ENCODE measurements at regions not wholly inside any gene's neighbourhood (a gene's known extent, or its start where the extent isn't known, plus 50 kb on each side); places are given as distances from the start of the nearest gene placed in this dataset.
"Not testable (repeated sequence)": the region's sequence is repeated elsewhere in the genome, so short reads cannot be mapped to it uniquely, and the experiment has no call there.

- H3K4me3 Mint-ChIP-seq; H3K9me3 Mint-ChIP-seq; H3K27ac Mint-ChIP-seq; H3K27me3 Mint-ChIP-seq (ENCODE audit: low read depth in 3 of 3); H3K4me1 Mint-ChIP-seq; DNase-seq; H3K36me3 Mint-ChIP-seq: not testable (repeated sequence)
Observed at GRCh38 chr2:39585531-39585930, 80.2 kb upstream of the TMEM178A start.

GRCh38 chr2:39587168-39587567 is 78.5 kb upstream of the TMEM178A start:
- H3K36me3 Mint-ChIP-seq = no peaks in the 10 kb centered on the region

GRCh38 chr2:39587641-39588040 is 78.1 kb upstream of the TMEM178A start:
- no peak for DNase-seq
- no peaks in the 10 kb centered on the region for H3K4me1 Mint-ChIP-seq
- peaks cover 0 to 3% (median 0%) of the 10 kb centered on the region in 6 donors for H3K9me3 Mint-ChIP-seq
- H3K36me3 Mint-ChIP-seq = no peaks in the 10 kb centered on the region
- no peak overlapping the region for H3K4me3 Mint-ChIP-seq
- H3K27ac Mint-ChIP-seq = no peak overlapping the region
- H3K27me3 Mint-ChIP-seq (ENCODE audit: low read depth in 3 of 3) = peaks cover 0 to 9% (median 4%) of the 10 kb centered on the region in 3 donors

More at GRCh38 chr2:39587168-39587567, 78.5 kb upstream of the TMEM178A start:
- Mint-ChIP-seq H3K4me1 (no peaks in the 10 kb centered on the region), H3K9me3 (peaks cover 0 to 3% (median 0%) of the 10 kb centered on the region in 6 donors), H3K4me3 (no peak overlapping the region), H3K27me3 (ENCODE audit: low read depth in 3 of 3) (peaks cover 0 to 9% (median 4%) of the 10 kb centered on the region in 3 donors), H3K27ac (no peak overlapping the region)
- no peak for DNase-seq

DNA sequence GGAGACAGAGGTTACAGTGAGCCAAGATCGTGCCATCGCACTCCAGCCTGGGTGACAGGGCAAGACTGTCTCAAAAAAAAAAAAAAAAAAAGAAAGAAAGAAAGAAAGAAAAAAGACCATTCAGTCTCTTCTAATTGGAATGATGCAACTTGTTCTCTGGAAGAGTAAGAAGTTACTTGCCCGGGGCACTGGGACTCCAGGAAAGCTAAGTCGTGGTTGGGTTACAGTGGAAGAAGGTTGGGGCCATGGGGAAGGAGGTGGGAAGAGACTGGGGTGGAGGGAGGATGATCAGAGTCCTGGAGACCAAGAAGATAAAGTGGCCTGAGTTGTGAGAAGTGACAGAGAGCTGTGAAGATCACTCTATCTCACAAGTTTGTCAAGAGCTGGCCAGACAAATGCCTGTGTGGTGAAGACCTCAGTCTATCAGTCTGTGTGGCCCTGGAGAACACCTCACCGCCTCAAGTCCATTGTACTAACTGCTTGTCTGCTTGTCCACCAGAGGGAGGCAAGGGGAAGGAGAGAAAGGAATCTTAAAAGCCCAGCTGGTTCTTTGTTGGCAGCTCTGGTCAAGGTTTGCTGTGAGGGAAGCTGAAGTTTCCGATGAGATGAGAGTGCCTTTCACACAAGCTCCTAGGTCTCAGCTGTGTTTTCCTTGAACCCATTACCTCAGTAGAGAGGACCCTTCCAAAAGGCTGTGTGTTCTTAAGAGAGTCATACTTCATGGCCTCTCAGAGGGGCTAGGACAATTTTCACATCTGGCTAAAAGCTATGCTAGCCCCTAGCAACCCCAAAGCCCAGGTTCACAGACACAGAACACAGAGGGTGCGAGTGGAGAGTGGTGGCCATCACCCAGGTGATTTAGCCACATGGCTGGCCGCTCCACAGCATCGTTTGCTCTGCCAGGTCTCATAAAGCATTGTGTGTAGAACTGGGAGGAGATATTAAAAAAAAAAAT is 72.0 kb upstream of the TMEM178A start:
- Mint-ChIP-seq H3K36me3 (no peaks in the 10 kb centered on the region), H3K27me3 (ENCODE audit: low read depth in 3 of 3) (peaks cover 0 to 8% (median 1%) of the 10 kb centered on the region in 3 donors), H3K27ac (no peak overlapping the region), H3K9me3 (no peaks in the 10 kb centered on the region), H3K4me1 (no peaks in the 10 kb centered on the region), H3K4me3 (no peak overlapping the region)
- DNase-seq = no peak

DNA sequence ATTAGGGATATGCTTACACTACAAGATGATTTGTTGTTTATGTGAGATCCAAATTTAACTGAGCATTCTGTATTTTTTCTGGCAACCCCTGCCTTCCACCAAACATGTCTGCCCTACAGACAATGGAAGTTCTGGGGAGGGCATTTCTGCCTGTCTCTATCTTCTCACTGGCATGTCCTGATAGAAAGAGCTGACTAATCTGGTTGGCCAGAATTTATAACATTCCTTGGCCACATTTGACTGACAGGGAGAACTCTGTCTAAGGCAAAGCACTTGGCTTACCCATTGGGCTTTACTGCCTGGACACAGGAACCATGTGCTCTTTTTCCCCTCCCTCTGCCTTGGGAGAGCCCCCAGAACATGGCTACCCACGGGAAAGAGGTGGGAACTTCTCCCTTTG is 70.6 kb upstream of the TMEM178A start:
- H3K36me3 Mint-ChIP-seq = no peaks in the 10 kb centered on the region
- H3K4me3 Mint-ChIP-seq = no peak overlapping the region
- no peaks in the 10 kb centered on the region for H3K9me3 Mint-ChIP-seq
- no peak overlapping the region for H3K27ac Mint-ChIP-seq
- no peaks in the 10 kb centered on the region for H3K4me1 Mint-ChIP-seq
- H3K27me3 Mint-ChIP-seq (ENCODE audit: low read depth in 3 of 3) = peaks cover 0 to 5% (median 5%) of the 10 kb centered on the region in 3 donors
- no peak for DNase-seq

GRCh38 chr2:39597314-39597713 is 68.4 kb upstream of the TMEM178A start:
- Mint-ChIP-seq H3K27ac (no peak overlapping the region), H3K9me3 (no peaks in the 10 kb centered on the region), H3K4me3 (no peak overlapping the region), H3K4me1 (no peaks in the 10 kb centered on the region), H3K27me3 (ENCODE audit: low read depth in 3 of 3) (peaks cover 0 to 5% (median 3%) of the 10 kb centered on the region in 3 donors), H3K36me3 (no peaks in the 10 kb centered on the region)
- DNase-seq = no peak

- no peak for DNase-seq
- Mint-ChIP-seq H3K4me1 (no peaks in the 10 kb centered on the region), H3K36me3 (no peaks in the 10 kb centered on the region)
Observed at GRCh38 chr2:39602616-39603015, 63.1 kb upstream of the TMEM178A start.

GRCh38 chr2:39603436-39603835 is 62.3 kb upstream of the TMEM178A start:
- Mint-ChIP-seq H3K36me3 (no peaks in the 10 kb centered on the region), H3K27me3 (ENCODE audit: low read depth in 3 of 3) (peaks cover 2 to 6% (median 3%) of the 10 kb centered on the region in 3 donors), H3K4me1 (no peaks in the 10 kb centered on the region), H3K9me3 (peaks cover 0 to 2% (median 0%) of the 10 kb centered on the region in 6 donors), H3K27ac (no peak overlapping the region), H3K4me3 (no peak overlapping the region)
- no peak for DNase-seq

More at GRCh38 chr2:39602616-39603015, 63.1 kb upstream of the TMEM178A start:
- Mint-ChIP-seq H3K9me3 (peaks cover 0 to 2% (median 0%) of the 10 kb centered on the region in 6 donors), H3K27ac (no peak overlapping the region), H3K27me3 (ENCODE audit: low read depth in 3 of 3) (peaks cover 2 to 6% (median 3%) of the 10 kb centered on the region in 3 donors), H3K4me3 (no peak overlapping the region)

DNA sequence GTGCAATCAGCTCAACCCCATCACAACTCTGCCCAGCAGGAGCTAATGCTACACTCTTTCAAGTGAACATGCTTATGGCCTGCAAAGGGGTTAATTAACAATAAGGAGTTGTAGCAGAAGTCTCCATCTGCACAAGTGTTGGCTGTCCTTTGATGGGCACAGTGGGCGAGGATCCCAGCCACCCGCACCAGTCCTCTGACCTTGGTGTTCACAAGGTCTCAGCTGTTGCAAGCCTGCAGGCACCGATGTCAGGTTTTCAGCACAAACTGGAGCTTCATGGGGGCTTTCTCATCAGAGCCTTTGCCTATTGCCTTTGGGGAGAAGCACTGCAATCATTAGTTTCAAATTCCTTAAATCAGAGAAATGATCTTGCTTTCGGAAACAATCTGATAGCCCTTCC is 60.9 kb upstream of the TMEM178A start:
- Mint-ChIP-seq H3K9me3 (peaks cover 0 to 2% (median 0%) of the 10 kb centered on the region in 6 donors), H3K4me1 (no peaks in the 10 kb centered on the region), H3K36me3 (no peaks in the 10 kb centered on the region), H3K27ac (no peak overlapping the region), H3K27me3 (ENCODE audit: low read depth in 3 of 3) (peaks cover 0 to 6% (median 2%) of the 10 kb centered on the region in 3 donors), H3K4me3 (no peak overlapping the region)
- no peak for DNase-seq

- no peak overlapping the region for H3K27ac Mint-ChIP-seq
- H3K9me3 Mint-ChIP-seq = peaks cover 0 to 2% (median 0%) of the 10 kb centered on the region in 6 donors
- no peak for DNase-seq
Observed at GRCh38 chr2:39606585-39606984, 59.1 kb upstream of the TMEM178A start.

GRCh38 chr2:39607538-39608262 is 58.0 kb upstream of the TMEM178A start:
- no peak overlapping the region for H3K27ac Mint-ChIP-seq
- no peaks in the 10 kb centered on the region for H3K4me1 Mint-ChIP-seq
- peaks cover 0 to 2% (median 0%) of the 10 kb centered on the region in 6 donors for H3K9me3 Mint-ChIP-seq
- H3K4me3 Mint-ChIP-seq = no peak overlapping the region
- peaks cover 2 to 11% (median 2%) of the 10 kb centered on the region in 3 donors for H3K27me3 Mint-ChIP-seq (ENCODE audit: low read depth in 3 of 3)
- no peaks in the 10 kb centered on the region for H3K36me3 Mint-ChIP-seq
- DNase-seq = no peak

More at GRCh38 chr2:39606585-39606984, 59.1 kb upstream of the TMEM178A start:
- Mint-ChIP-seq H3K27me3 (ENCODE audit: low read depth in 3 of 3) (peaks cover 0 to 11% (median 2%) of the 10 kb centered on the region in 3 donors), H3K4me1 (no peaks in the 10 kb centered on the region), H3K4me3 (no peak overlapping the region), H3K36me3 (no peaks in the 10 kb centered on the region)

- Mint-ChIP-seq H3K4me3 (no peak overlapping the region), H3K36me3 (no peaks in the 10 kb centered on the region), H3K9me3 (peaks cover 0 to 2% (median 0%) of the 10 kb centered on the region in 6 donors), H3K4me1 (no peaks in the 10 kb centered on the region), H3K27me3 (ENCODE audit: low read depth in 3 of 3) (peaks cover 2 to 11% (median 2%) of the 10 kb centered on the region in 3 donors), H3K27ac (no peak overlapping the region)
- no peak for DNase-seq
Observed at GRCh38 chr2:39608263-39608575, 57.5 kb upstream of the TMEM178A start.

DNA sequence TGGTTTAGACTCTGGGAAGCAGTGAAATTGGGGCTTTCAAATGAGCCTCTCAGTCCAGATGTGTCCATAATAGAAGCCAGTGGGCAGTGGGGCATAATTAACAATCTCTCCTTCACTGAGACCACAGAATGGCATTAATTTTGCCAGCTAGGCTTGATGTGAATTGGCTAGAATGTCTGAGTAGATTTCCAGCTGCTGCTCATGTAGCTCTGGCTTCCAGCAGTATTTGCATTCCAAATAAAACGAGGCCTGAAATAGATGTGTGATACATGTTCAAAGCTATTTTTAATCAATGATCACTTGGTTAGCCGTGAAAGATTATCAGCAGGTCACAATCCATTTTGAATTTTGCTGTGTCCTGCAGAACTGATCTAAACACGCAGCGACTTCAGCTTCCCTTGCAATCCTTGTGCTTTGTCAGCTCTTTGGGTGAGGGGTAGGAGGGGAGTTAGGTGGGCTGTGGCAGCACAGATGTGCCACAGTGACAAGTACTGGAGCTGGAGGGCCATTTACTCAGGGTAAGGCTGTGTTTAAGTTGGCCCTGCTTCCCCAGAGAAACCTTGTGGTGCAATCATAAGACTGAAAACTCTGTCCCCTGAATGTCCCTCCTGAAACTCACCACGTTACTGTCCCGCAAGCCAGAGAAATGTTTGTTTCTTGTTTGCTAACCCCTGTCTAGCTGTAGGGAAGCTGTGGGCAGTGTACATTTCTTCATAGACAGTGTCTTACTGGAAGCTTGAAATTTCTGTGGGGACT is 56.9 kb upstream of the TMEM178A start:
- H3K4me3 Mint-ChIP-seq = no peak overlapping the region
- no peak for DNase-seq
- H3K4me1 Mint-ChIP-seq = no peaks in the 10 kb centered on the region
- no peak overlapping the region for H3K27ac Mint-ChIP-seq
- H3K36me3 Mint-ChIP-seq = no peaks in the 10 kb centered on the region
- H3K27me3 Mint-ChIP-seq (ENCODE audit: low read depth in 3 of 3) = peaks cover 2 to 11% (median 2%) of the 10 kb centered on the region in 3 donors
- H3K9me3 Mint-ChIP-seq = peaks cover 0 to 2% (median 0%) of the 10 kb centered on the region in 6 donors

Data from immature natural killer cell (primary cell).